DND-41 (cell line): ENCODE measurements at regions not wholly inside any gene's neighbourhood (a gene's known extent, or its start where the extent isn't known, plus 50 kb on each side); places are given as distances from the start of the nearest gene placed in this dataset.

ENCODE experiments used
- ATAC-seq: fragments of 200-7000 bp; cut with Tn5 transposase; 3 replicates; pipeline ENCODE4 v1.9.1; 2021; ENCODE audit warnings: low read depth; ENCODE audit not compliant: insufficient read depth
- DNase-seq: peaks from one replicate; pipeline ENCODE4 v3.0.0-alpha.2; 2020
- H2AFZ ChIP-seq: 2 replicates; pipeline ENCODE4 v1.6.0; 2012; ENCODE audit warnings: low read depth, low read length
- H3K27ac ChIP-seq: 2 replicates; pipeline ENCODE4 v1.5.1; 2012; ENCODE audit warnings: low read length, inconsistent platforms
- H3K27me3 ChIP-seq: fragments of 200-600 bp; sonication (generic); 2 replicates; pipeline ENCODE4 v1.6.0; 2012; ENCODE audit warnings: low read length, mild to moderate bottlenecking, inconsistent platforms; ENCODE audit not compliant: insufficient read depth, poor library complexity
- H3K36me3 ChIP-seq: 2 replicates; pipeline ENCODE4 v1.5.1; 2012; ENCODE audit warnings: low read length, inconsistent platforms; ENCODE audit not compliant: insufficient read depth
- H3K4me1 ChIP-seq: 2 replicates; pipeline ENCODE4 v1.5.1; 2012; ENCODE audit warnings: mild to moderate bottlenecking, low read length; ENCODE audit not compliant: insufficient read depth
- H3K4me2 ChIP-seq: 2 replicates; pipeline ENCODE4 v1.6.0; 2012; ENCODE audit warnings: mild to moderate bottlenecking, moderate library complexity, low read length, inconsistent platforms; ENCODE audit not compliant: insufficient read depth
- H3K4me3 ChIP-seq, 2 experiments: fragments of 200-600 bp in 1 of 2; shearing (Covaris generic) in 1 of 2; 2 replicates each; pipeline ENCODE4 v1.5.1; 2012 to 2016; ENCODE audit warnings: inconsistent platforms in 2 of 2, low read length in 2 of 2, mild to moderate bottlenecking in 2 of 2, low read depth in 1 of 2, moderate library complexity in 1 of 2
- H3K79me2 ChIP-seq: 2 replicates; pipeline ENCODE4 v1.6.0; 2012; ENCODE audit warnings: low read length, inconsistent platforms; ENCODE audit not compliant: insufficient read depth
- H3K9ac ChIP-seq: 2 replicates; pipeline ENCODE4 v1.6.0; 2012; ENCODE audit warnings: low read depth, mild to moderate bottlenecking, inconsistent platforms, low read length, moderate library complexity
- H3K9me3 ChIP-seq: 2 replicates; pipeline ENCODE4 v1.5.1; 2012; ENCODE audit warnings: low read length, moderate library complexity, mild to moderate bottlenecking, inconsistent platforms; ENCODE audit not compliant: insufficient read depth, severe bottlenecking
- H4K20me1 ChIP-seq: 2 replicates; pipeline ENCODE4 v1.6.0; 2012; ENCODE audit warnings: low read length; ENCODE audit not compliant: insufficient read depth
- EZH2 ChIP-seq: IDR thresholded peaks from 3 replicates; pipeline ENCODE4 v1.6.1; 2012; ENCODE audit warnings: borderline replicate concordance, low read depth, mild to moderate bottlenecking, moderate library complexity, low read length, inconsistent platforms; ENCODE audit not compliant: severe bottlenecking
- TF ChIP-seq, protein P1 (sequence below): IDR thresholded peaks from 2 replicates; pipeline ENCODE4 v1.5.1; 2012; ENCODE audit warnings: borderline replicate concordance, low read length, moderate library complexity, mild to moderate bottlenecking; ENCODE audit not compliant: poor library complexity, severe bottlenecking; ENCODE audit errors: extremely low read depth

DNA sequence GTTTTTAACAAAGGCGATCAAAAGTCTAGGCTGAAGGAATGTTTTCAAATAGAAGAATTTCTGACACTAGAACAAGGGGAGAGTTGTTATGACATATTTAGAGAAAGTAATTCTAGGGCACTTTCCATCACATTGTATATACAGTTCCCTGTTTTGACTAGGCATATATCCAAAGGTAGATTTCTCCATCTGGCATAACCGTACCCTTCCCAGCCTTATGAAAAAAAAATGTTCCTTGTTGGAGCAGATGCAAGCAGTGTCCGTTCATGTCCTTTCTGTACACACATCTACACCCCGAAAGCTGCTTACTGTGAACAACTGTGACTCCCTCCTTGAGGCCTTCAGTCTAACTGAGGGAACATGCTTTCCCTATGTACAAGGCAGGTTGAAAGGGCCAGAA is 271.7 kb upstream of the GBE1 start:
- no peak for ATAC-seq
- TF ChIP-seq, protein P1, sequence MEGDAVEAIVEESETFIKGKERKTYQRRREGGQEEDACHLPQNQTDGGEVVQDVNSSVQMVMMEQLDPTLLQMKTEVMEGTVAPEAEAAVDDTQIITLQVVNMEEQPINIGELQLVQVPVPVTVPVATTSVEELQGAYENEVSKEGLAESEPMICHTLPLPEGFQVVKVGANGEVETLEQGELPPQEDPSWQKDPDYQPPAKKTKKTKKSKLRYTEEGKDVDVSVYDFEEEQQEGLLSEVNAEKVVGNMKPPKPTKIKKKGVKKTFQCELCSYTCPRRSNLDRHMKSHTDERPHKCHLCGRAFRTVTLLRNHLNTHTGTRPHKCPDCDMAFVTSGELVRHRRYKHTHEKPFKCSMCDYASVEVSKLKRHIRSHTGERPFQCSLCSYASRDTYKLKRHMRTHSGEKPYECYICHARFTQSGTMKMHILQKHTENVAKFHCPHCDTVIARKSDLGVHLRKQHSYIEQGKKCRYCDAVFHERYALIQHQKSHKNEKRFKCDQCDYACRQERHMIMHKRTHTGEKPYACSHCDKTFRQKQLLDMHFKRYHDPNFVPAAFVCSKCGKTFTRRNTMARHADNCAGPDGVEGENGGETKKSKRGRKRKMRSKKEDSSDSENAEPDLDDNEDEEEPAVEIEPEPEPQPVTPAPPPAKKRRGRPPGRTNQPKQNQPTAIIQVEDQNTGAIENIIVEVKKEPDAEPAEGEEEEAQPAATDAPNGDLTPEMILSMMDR: no peak
- TF ChIP-seq EZH2: no peak
- Histone ChIP-seq H4K20me1 (no peaks in the 10 kb centered on the region), H3K79me2 (no peaks in the 10 kb centered on the region), H3K36me3 (no peaks in the 10 kb centered on the region), H3K4me2 (no peak overlapping the region), H3K4me1 (no peaks in the 10 kb centered on the region), H3K9ac (no peak overlapping the region), H3K27me3 (no peaks in the 10 kb centered on the region), H3K9me3 (no peaks in the 10 kb centered on the region), H3K4me3 (no peak overlapping the region), H3K27ac (no peak overlapping the region), H2AFZ (peak overlapping the region; percentile 23; the same call in 1 of the 2 replicates)
- no peak for DNase-seq

DNA sequence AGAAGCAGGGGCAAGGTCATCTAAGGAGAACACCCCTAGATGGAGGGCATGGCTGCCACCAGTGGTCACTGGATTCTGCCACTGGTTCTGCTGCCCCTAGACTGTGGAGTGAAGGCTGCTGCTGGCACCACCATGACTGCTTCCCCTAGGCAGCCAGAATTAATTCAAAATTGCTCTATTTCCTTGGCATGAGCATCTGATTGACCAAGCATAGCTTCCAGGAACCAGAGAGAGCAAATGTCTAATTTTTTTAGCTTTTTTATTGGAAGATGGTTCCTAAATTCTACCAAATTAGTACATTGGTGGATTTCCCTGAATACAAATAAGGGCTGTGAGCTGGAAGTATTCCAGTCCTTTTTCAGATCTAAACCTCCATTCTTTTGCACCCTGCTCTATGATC is 270.2 kb upstream of the GBE1 start:
- Histone ChIP-seq H4K20me1 (no peaks in the 10 kb centered on the region), H3K9ac (no peak overlapping the region), H3K4me2 (no peak overlapping the region), H3K9me3 (no peaks in the 10 kb centered on the region), H3K4me3 (no peak overlapping the region), H3K4me1 (no peaks in the 10 kb centered on the region), H3K27me3 (no peaks in the 10 kb centered on the region), H3K79me2 (no peaks in the 10 kb centered on the region), H3K36me3 (no peaks in the 10 kb centered on the region), H3K27ac (no peak overlapping the region), H2AFZ (no peak overlapping the region)
- ATAC-seq (no peak), DNase-seq (no peak)
- no peak for TF ChIP-seq EZH2
- TF ChIP-seq, protein P1: no peak

DNA sequence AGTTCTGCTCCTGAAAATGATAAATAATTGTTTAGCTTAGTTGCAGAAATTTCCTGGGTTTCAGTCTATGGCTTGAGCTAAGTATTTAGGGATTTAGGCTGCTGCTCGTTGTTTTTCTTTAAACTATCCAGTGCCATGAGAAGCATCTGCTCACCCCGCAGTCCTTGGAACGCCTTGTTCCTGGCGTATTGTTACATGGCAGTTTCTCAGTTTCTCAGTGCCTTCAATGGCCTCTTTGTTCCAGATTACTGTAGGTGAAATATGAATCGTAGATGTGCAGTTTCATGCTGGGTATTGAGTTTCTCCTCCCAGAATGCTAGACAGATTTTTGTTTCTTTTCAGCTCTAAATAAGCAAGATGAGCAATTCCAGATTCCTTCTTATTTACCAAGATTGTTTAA is 269.5 kb upstream of the GBE1 start:
- Histone ChIP-seq H3K27me3 (no peaks in the 10 kb centered on the region), H3K4me2 (no peak overlapping the region), H3K79me2 (no peaks in the 10 kb centered on the region), H2AFZ (peak overlapping the region; percentile 45; the same call in 1 of the 2 replicates), H3K9me3 (no peaks in the 10 kb centered on the region), H3K9ac (no peak overlapping the region), H3K4me3 (no peak overlapping the region), H3K4me1 (no peaks in the 10 kb centered on the region), H4K20me1 (no peaks in the 10 kb centered on the region), H3K36me3 (no peaks in the 10 kb centered on the region), H3K27ac (no peak overlapping the region)
- TF ChIP-seq, protein P1: no peak
- TF ChIP-seq EZH2: no peak
- ATAC-seq (no peak), DNase-seq (no peak)

DNA sequence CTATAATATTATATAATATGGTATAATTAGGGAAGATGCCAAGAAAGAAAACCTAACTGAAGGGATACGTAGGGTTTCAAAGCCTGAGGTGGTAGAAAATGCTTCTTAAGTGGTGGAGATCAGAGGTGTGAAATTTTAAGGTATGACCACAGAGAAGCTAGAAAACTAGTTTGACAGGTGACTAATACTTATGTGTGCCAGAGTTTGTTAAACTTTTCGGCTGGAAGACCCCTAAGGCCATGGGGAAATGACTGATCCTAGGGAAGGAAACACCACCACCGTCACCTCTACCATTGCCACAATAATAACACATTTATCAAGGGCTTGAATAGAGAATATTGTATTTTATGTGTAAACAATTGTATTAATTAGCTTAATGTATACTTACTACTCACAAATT is 261.4 kb upstream of the GBE1 start:
- no peaks in the 10 kb centered on the region for H3K4me1 ChIP-seq
- TF ChIP-seq, protein P1: no peak
- TF ChIP-seq EZH2: no peak
- H3K4me3 ChIP-seq: no peak overlapping the region
- H3K79me2 ChIP-seq: no peaks in the 10 kb centered on the region
- H3K36me3 ChIP-seq: no peaks in the 10 kb centered on the region
- H3K4me2 ChIP-seq: no peak overlapping the region
- no peak overlapping the region for H3K27ac ChIP-seq
- H3K27me3 ChIP-seq: no peaks in the 10 kb centered on the region
- H3K9ac ChIP-seq: no peak overlapping the region
- no peak for DNase-seq
- H2AFZ ChIP-seq: no peak overlapping the region
- peaks cover 3% of the 10 kb centered on the region for H3K9me3 ChIP-seq
- H4K20me1 ChIP-seq: no peaks in the 10 kb centered on the region
- ATAC-seq: no peak
